ENCODE measurements at regions not wholly inside any gene's neighbourhood (a gene's known extent, or its start where the extent isn't known, plus 50 kb on each side); places are given as distances from the start of the nearest gene placed in this dataset.

DNA sequence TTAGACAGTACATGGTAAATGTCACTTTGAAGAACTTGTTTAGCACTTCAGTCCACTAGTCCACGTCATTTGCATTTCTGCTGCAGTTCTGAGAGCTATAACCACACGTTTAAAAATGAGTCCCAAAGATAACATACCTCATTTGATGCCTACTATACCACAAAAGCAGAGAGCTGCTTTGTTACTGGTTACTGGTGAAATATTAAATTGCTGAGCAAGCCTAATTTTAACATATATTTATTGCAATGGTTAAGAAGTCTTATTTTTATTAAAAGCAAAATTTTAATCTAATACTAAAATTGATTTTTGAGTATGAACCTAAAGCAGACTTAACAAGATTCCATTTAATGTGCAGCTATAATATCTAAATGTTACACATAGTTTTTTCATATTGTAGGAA lies 1949.7 kb upstream of the PRR20A start:
- no peak for TF ChIP-seq GATA2 (IDR thresholded peaks at IDR 0.05; ENCODE audit: insufficient read depth, insufficient read length, low read depth, low read length)
- TF ChIP-seq, protein P1, sequence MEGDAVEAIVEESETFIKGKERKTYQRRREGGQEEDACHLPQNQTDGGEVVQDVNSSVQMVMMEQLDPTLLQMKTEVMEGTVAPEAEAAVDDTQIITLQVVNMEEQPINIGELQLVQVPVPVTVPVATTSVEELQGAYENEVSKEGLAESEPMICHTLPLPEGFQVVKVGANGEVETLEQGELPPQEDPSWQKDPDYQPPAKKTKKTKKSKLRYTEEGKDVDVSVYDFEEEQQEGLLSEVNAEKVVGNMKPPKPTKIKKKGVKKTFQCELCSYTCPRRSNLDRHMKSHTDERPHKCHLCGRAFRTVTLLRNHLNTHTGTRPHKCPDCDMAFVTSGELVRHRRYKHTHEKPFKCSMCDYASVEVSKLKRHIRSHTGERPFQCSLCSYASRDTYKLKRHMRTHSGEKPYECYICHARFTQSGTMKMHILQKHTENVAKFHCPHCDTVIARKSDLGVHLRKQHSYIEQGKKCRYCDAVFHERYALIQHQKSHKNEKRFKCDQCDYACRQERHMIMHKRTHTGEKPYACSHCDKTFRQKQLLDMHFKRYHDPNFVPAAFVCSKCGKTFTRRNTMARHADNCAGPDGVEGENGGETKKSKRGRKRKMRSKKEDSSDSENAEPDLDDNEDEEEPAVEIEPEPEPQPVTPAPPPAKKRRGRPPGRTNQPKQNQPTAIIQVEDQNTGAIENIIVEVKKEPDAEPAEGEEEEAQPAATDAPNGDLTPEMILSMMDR (IDR thresholded peaks at IDR 0.05; ENCODE audit: extremely low read depth in 1 of 2, insufficient read depth in 1 of 2, low read depth in 1 of 2, low read length in 2 of 2) = no peak
- TF ChIP-seq, protein P2, sequence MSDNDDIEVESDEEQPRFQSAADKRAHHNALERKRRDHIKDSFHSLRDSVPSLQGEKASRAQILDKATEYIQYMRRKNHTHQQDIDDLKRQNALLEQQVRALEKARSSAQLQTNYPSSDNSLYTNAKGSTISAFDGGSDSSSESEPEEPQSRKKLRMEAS (IDR thresholded peaks at IDR 0.05; ENCODE audit: insufficient read depth, insufficient read length) = no peak
